ENCODE measurements at regions not wholly inside any gene's neighbourhood (a gene's known extent, or its start where the extent isn't known, plus 50 kb on each side); places are given as distances from the start of the nearest gene placed in this dataset.
"Not testable (repeated sequence)": the region's sequence is repeated elsewhere in the genome, so short reads cannot be mapped to it uniquely, and the experiment has no call there.

DNA sequence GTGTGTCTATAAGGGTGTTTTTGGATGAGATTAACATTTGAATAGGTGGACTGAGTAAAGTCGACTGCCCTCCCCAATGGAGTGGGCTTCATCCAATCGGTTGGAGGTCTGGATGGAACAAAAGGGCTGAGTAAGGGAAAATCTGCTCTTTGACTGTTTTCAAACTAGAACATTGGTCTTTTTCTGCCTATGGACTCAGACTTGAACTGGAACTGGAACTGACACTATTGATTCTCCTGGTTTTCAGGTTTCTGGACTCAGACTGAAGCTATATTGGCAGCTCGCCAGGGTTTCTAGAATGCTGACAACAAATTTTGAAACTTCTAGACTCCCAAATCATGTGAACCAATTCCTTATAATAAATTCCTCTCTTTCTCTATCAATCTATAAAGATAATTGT, 498.9 kb upstream of the EPHA7 start:
- DNase-seq: no peak

DNA sequence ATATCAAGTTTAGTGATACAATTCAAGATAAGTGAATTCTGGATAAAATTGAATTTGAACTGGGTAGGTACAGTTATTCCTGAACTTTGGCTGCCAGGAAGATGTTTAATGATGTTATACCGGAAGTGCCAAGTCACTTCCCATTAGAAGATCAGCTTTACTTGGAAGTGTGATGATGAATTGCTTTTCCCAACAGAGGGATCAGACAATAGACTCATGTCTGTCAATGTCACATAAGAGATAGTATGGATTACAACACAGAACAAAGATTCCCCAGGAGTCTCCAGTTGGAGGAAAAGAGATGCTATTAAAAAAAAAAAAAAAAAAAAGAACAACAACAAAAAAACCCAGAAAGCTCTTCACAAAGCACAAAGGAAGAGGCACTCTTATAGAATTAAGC, 497.9 kb upstream of the EPHA7 start:
- DNase-seq: no peak

DNA sequence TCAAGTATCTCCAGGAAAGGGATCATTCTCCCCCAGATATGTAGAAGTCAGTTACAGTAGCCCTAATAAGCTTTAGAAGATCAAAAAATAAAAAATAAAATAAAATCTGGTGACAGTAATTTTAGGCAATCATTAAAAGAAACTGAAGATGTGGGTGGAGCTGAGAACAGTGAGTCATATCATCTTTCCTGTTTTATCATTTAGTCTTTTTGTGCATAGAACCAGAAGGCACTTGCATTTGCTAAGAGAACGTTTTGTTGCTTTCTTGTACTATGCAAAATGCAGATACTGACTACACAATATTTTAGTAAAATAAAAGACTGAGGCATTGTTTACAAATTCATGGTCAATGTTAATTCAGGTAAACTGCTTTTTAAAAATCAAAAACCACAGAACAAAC, 497.4 kb upstream of the EPHA7 start:
- no peak for DNase-seq

DNA sequence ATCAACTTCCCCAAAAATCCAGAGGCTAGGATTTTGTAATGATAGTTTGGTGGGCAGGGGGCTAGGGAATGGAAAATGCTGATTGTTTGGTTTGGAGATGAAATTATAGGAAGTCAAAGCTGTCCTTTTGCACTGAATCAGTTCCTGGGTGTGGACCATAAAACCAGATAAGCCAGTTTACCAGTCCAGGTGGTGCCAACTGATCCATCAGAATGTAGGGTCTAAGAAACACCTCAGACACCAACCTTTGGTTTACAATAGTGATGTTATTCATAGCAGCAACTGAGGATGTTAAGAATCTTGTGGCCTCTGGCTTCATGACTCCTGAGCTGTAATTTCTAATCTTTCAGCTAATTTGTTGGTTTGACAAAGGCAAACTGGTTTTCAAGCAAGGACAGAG, 496.6 kb upstream of the EPHA7 start:
- no peak for DNase-seq

DNA sequence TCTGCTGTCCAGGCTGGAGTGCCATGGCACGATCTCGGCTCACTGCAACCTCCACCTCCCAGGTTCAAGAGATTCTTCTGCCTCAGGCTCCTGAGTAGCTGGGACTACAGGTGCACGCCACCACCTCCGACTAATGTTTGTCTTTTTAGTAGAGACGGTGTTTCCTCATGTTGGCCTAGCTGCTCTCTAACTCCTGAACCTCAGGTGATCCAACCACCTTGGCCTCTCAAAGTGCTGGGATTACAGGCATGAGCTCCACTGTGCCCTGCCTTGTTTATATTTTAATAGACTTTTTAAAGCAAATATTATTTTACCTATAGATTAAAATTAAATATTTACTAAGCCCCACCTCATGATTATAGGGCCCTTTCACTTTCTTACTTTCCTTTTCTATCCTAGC, 483.2 kb upstream of the EPHA7 start:
- no peak for DNase-seq

DNA sequence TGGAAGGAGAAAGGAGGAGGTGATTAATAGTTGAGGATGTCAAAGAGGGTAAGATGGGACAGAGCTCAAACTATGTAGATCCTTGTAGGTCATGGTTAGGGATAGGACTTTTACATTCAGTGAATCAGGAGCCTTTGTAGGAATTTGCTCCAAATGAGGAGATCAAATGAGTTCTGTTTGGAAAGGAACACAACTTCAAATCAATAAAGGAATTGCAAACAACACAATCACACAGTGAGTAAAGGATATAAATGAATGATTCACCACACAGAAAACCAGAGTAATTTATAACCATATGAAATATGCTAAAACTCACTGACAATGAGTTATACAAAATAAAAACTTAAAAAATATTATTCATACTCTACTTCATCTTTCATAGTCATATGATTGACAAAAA, 480.8 kb upstream of the EPHA7 start:
- DNase-seq: no peak

DNA sequence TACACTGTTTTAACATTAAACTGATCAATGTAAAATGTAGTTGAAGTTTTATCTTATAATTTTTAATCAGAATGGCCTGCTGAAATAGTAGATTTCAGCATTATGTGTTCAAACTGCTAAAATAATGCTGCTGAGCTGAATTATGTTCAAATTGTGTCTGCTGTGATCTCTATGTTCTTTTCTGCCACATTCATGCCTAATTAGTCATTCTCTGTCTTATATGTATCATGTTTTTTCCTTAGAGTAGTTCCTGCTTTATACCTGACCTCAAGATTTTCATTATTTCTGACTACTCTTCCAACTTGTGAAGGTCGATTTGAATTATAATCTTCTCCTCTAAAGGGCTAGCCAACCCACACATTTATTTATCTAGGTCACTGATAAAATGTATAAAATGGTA, 476.7 kb upstream of the EPHA7 start:
- no peak for DNase-seq

DNA sequence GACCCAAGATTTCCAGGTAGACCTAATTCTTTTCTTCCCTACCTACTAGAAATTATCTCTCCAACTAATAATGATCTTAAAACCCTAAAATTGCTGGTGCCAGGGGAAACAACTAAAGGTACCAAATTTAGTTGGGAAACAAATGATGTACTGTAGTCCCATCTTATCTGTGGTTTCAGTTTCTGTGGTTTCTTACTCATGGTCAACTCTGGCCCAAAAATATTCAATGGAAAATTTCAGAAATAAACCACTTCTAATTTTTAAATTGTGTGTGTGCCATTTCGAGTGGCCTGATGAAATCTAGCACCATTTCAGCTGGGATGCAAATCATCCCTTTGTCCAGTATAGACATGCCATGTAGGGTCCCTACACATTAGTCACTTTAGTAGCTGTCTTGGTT, 475.2 kb upstream of the EPHA7 start:
- DNase-seq: no peak

DNA sequence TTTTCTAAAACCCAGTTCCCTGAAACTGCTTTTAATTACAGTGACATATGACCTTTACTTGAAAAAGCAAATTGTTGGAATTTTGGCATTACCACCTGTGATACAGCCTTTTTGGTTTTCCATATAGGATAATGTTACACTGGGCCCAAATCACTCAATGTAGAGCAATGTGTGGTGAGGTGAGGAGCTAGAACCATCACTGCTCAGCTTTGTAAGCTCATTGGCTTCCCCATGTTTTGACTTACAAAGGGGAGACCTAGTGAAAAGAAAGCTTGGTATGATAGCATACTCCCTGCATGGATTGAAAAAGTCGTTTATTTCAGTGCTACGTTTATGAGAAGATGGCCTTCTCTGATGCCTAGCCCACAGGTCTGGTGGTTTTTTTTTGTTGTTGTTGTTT, 470.4 kb upstream of the EPHA7 start:
- DNase-seq: no peak

DNA sequence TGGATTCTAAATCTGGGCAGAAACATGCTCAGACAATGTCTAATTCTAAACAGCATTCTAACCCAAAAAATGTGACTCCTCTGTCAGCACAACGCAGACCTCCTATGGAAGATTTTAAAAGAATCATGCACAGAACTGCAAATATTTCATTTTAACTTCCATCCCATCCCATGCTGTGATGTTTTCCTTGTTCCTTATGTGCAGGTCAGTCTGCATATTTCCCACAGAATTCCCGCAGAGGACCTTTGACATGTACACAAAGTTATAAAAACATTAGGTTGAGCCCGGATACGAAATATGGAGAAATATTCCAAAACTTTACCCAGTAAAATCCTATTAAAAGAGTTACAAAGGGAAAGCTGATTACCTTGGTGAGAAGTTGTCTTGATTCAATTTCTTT, 467.1 kb upstream of the EPHA7 start:
- no peak for DNase-seq

DNA sequence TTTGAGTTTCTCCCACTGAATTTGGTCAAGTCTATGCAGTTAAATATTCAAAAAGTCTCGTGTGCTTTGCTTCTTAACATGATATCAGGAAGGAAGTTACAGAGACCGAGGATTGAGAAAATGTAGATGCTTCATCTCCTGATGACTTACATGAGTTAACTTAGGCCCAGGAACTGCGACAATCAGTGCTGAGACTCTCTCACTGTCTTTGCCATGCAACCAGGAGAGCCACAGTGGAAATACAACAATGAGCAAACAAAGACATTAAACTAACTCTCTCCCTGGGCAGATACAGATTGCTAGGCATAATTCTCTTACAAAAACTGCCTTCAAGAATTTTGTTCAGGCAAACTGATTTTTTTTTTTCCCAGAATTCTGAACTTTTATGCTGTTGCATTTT, 440.6 kb upstream of the EPHA7 start:
- DNase-seq: no peak

DNA sequence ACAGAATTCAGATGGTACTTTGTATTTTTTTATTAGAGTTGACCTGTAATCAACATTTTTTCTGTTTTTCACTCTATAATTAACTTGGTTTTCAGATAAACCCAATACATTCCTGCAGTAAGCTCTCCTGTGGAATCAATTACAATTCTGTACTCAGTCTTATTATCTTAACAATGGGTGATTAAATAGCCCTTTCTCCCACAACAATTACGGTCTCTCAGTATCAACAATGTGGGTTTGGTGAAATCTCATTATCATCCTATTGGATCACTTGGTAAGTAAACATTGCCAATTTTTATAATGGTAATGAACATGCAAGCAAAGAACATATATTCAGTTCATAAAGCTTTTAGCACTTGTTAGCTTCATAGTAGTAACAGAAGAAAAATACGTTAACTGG, 438.9 kb upstream of the EPHA7 start:
- DNase-seq: no peak

DNA sequence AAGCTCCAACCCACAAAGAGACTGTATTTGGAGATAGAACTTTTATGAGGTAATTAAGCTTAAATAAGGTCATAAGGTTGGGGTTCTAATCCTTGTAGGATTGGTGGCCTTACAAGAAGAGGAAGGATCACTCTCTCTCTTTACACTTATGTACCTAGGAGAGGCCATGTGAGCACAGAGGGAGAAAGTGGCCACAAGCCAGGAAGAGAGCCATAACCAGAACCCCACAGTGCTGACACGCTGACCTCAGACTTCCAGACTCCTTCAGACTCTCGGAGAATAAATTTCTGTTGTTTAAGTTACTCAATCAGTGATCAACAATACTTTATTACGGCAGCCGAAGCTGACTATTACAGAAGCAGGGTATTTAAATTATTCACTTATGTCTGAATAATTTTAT, 430.5 kb upstream of the EPHA7 start:
- no peak for DNase-seq

DNA sequence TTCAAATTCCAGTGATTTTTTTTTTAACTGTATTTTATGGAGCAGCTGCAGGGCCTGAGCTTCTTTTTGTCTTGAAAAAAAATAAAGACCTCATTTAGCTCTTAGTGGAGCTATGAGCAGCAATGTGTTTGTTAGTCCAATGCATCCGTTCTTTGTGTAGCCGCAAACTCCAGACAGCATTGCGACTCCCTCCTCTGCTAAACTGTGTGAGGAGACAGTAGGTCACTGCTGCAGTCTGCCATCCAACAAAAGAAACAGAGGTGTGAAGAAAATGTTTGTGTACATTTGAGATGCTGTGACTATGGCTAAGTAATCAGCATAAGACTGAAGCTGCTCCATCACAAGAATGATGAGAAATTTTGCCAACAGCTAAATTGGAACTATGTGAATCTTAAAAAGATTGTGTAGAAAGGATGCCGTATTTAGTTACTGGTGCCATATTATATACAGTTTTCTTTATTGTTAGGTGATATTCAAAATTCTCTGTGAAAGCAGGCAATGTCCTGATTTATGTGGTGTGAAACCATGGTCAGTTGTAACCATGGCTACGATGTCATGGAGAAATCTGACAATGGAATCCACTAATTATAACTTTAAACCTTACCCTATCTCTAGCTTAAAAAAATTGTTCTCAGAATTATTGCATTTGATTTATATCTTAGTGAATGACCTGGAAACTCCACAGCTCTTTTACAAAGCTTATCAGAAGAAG, 428.8 kb upstream of the EPHA7 start:
- no peak for DNase-seq

DNA sequence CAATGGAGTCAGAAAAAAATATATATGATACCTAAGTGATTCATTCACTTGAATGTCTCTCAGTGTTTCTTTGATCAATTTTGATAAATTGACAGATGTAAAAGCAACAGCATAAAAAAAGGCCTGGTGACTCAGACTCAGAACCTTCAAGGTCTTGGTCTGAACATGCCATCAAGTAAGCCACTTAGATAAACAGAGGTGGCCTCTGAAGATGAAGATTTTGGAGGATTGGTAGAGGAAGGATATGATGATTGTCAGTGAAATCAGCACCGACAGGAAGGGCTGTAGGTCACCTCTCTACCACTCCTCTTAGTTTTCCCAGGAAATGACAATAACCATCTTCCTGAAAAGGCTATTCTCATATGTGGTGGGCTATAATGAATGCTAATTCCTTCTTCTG, 422.8 kb upstream of the EPHA7 start:
- no peak for DNase-seq

DNA sequence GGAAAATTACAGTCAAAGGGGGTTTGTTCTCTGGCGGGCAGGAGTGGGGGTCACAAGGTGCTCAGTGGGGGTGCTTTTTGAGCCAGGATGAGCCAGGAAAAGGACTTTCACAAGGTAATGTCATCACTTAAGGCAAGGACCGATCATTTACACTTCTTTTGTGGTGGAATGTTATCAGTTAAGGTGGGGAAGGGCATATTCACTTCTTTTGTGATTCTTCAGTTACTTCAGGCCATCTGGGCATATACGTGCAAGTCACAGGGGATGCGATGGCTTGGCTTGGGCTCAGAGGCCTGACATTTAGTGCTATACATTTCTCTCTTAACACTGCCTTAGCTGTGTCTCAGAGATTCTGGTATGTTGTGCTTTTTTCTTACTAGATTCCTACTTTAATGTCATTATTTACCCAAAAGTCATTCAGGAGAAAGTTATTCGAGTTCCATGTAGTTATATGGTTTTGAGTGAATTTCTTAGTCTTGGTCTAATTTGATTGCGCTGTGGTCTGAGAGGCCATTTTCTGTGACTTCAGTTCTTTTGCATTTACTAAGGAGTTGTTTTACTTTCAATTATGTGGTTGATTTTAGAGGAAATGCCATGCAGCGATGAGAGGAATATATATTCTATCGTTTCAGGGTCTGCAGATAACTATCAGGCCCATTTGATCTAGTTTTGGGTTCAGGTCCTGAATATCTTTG, 416.2 kb upstream of the EPHA7 start:
- DNase-seq: not testable (repeated sequence)

DNA sequence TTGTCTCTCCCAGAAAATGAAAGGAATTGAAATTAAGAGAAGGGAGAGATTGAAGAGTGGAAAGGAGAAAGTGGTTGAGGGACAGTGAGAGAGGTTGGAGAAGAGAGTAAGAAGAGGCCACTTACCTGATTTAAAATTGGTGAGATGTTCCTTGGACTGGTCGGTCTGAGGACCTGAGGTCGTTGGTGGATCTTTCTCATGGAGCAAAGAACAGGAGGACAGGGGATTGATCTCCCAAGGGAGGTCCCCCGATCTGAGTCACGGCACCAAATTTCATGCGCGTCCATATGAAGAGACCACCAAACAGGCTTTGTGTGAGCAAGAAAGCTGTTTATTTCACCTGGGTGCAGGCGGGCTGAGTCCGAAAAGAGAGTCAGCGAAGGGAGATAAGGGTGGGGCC, 415.7 kb upstream of the EPHA7 start:
- not testable (repeated sequence) for DNase-seq

DNA sequence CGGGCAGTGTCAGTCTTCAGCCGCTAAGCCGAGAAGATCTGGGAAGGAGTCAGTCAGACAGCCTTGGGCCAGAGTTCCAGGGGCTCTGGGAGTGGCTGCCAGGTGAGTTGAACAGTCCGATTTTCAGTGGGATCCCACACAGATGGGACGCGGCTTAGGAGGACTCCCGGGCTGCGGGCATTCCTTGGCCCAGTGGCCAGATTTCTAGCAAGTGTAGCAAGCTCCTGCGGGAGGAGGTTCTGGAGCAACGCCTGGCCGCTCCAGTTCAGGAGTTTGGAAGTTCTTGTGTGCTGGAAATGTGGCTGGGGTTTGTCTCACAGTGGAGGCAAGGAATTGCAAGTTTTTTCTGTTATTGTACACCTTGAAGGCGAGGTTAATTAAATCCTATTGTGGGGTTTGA, 414.0 kb upstream of the EPHA7 start:
- DNase-seq: not testable (repeated sequence)

DNA sequence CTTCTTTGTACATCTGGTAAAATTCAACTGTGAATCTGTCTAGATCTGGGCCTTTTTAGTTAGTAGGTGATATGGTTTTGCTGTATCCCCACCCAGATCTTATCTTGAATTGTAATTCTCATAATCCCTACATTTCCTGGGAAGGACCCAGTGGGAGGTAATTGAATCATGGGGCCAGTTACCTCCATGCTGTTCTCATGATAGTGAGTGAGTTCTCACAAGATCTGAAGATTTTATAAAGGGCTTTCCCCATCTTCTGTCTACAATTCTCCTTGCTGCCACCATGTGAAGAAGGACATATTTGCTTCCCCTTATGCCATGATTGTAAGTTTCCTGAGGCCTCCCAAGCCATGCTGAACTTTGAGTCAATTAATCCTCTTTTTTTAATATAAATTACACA, 410.4 kb upstream of the EPHA7 start:
- DNase-seq: not testable (repeated sequence)

DNA sequence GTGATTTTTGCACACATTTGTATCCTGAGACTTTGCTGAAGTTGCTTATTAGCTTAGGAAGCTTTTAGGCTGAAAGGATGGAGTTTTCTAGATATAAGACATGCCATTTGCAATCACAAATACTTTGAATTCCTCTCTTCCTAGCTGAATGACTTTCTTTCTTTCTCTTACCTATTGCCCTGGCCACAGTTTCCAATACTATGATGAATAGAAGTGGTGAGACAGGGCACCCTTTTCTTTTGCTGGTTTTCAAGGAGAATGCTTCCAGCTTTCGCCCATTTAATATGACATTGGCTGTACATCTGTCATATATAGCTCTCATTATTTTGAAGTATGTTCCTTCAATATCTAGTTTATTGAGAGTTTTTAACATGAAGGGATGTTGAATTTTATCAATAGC, 409.6 kb upstream of the EPHA7 start:
- DNase-seq: no peak

DNA sequence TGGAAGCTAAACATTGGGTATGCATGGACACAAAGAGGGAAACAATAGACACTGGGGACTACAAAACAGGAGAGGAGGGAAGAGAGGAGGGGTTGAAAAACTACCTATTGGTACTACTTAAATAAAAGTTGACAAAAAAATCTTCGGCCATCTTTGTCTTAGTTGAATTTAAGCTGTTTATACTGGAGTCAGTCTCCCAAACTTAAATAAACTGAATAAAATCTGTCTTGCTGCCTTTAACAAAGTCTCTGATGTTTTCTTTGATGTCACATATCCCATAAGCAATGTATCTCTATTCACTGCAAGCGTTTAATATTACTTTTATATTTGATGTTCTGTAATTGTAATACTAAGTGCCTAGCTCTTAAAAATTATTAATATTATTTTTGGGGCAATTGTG, 409.2 kb upstream of the EPHA7 start:
- no peak for DNase-seq

DNA sequence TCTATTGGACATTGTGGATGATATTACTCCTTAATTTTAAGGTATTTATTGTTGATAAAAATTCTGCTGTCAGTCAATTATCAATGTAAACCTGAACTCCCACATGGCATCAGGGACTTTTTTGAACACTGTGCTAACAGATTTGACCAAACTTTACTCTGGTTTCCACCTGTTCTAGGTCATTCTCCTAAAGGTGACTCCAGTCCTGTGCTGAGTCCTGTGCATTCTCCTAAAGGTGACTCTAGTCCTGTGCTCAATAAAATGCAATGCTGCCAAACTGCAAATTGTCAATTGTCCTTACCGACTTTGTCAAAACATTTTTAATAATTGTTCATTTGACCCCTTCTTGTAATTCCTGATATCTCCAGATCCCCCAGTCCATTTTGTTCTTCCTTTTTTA, 408.4 kb upstream of the EPHA7 start:
- no peak for DNase-seq

DNA sequence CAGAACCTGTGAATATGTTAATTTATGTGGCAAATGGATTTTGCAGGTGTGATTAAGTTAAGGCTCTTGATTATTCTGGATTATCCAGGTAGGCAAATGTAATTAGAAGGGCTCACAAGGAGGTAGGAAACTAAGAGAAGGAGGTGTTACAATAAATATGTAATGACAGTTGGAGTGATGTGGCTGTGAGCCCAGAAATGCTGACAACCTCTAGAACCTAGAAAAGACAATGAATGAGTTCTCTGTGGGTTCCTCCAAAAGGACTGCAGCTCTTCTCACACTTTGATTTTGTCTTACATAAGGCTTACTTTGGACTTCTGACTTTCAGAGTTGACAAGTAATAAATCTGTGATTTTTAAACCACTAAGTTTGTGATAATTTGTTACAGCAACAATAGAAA, 406.6 kb upstream of the EPHA7 start:
- no peak for DNase-seq

DNA sequence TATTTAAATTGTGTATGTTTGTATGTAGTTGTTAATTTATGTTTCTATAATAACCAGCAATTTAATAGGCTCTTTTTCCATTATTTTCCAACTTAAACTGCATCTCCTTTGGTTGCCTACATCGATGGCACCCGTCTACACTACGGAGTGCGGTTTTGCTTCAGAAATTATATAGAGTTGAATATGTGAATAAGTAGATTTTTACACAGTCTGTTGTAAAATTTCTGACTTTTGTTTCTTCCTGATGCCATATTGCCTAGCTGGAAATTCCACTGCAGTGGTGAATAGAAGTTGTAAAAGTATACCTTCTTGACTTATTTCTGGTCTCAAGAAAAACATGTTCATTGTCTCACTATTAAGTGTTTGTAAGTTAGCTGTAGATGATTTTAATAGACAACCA, 404.1 kb upstream of the EPHA7 start:
- DNase-seq: no peak
